ENCODE measurements at regions not wholly inside any gene's neighbourhood (a gene's known extent, or its start where the extent isn't known, plus 50 kb on each side); places are given as distances from the start of the nearest gene placed in this dataset.
A peak's percentile ranks its signal among the peaks of the same experiment; 100 is the strongest.

- Histone ChIP-seq H3K4me2 (ENCODE audit: low read depth, low read length) (no peak overlapping the region), H3K79me2 (ENCODE audit: insufficient read depth, low read length) (no peaks in the 10 kb centered on the region), H3K36me3 (replicated peaks in 1 of 2; ENCODE audit: control insufficient read depth in 1 of 2, insufficient read depth in 2 of 2, low read length in 2 of 2) (no peaks in the 10 kb centered on the region), H3K4me1 (ENCODE audit: insufficient read depth, low read length) (peaks cover 9% of the 10 kb centered on the region; the same call in 1 of the 2 replicates), H3K9ac (ENCODE audit: insufficient read depth, low read depth, low read length) (no peak overlapping the region), H2AFZ (ENCODE audit: low read length) (no peak overlapping the region), H3K4me3 (replicated peaks in 1 of 3; ENCODE audit: insufficient read depth in 1 of 3, low read depth in 2 of 3, low read length in 3 of 3) (no peak overlapping the region), H4K20me1 (ENCODE audit: insufficient read depth, low read length) (no peaks in the 10 kb centered on the region), H3K27me3 (ENCODE audit: control insufficient read depth in 1 of 2, insufficient read depth in 2 of 2, low read length in 2 of 2) (no peaks in the 10 kb centered on the region), H3K27ac (ENCODE audit: extremely low read length, insufficient read depth, low read length) (no peak overlapping the region), H3K9me3 (ENCODE audit: low read length) (peaks cover 23% of the 10 kb centered on the region)
- BruUV-seq (replicated peaks): no TSS peak
- no peak for ATAC-seq
- peak; percentile 8 for FAIRE-seq
- 3% methylated on average over 5 of the region's 5 CpGs for WGBS (ENCODE audit: low lambda C conversion rate)
- ChIA-PET CTCF (ENCODE audit: low intra/inter-chr PET ratio, low total read pairs) (no interaction called here), POLR2A (no interaction called here)
- in situ Hi-C loops (cut with HindIII; ENCODE audit: extremely low pct_ligation_motif_present, low pct_unique_long_range_greater_than_20kb): no loop called here
- no peak for DNase-seq (ENCODE audit: low spot score)
- intact Hi-C loops (cut with micrococcal nuclease; ENCODE audit: unreplicated experiment): no loop called here
- TF ChIP-seq CREM (IDR thresholded peaks at IDR 0.05) (no peak), CREM (CRISPR knock-in tag; IDR thresholded peaks at IDR 0.05) (no peak), ZKSCAN8 (CRISPR knock-in tag; IDR thresholded peaks at IDR 0.05; ENCODE audit: borderline replicate concordance) (no peak), TCF12 (IDR thresholded peaks at IDR 0.05) (no peak), TCF12 (CRISPR knock-in tag; IDR thresholded peaks at IDR 0.05) (no peak), FOXA1 (IDR thresholded peaks at IDR 0.05) (no peak), FOXA1 (CRISPR knock-in tag; IDR thresholded peaks at IDR 0.05) (peak; percentile 60), HOMEZ (CRISPR knock-in tag; IDR thresholded peaks at IDR 0.05; ENCODE audit: low read depth) (no peak), ZNF761 (CRISPR knock-in tag; conservative IDR thresholded peaks at IDR 0.05) (no peak), PBX2 (CRISPR knock-in tag; IDR thresholded peaks at IDR 0.05) (no peak), FOXA3 (CRISPR knock-in tag; IDR thresholded peaks at IDR 0.05) (peak; percentile 73), FOSL2 (CRISPR knock-in tag; IDR thresholded peaks at IDR 0.05) (peak; percentile 80), ZFP82 (CRISPR knock-in tag; IDR thresholded peaks at IDR 0.05; ENCODE audit: borderline replicate concordance) (no peak), PRDM15 (CRISPR knock-in tag; IDR thresholded peaks at IDR 0.05) (no peak), SMAD9 (CRISPR knock-in tag; IDR thresholded peaks at IDR 0.05) (no peak), GFI1 (CRISPR knock-in tag; IDR thresholded peaks at IDR 0.05; ENCODE audit: borderline replicate concordance) (no peak), ZNF557 (CRISPR knock-in tag; IDR thresholded peaks at IDR 0.05) (no peak), HDAC1 (CRISPR knock-in tag; IDR thresholded peaks at IDR 0.05) (no peak), PHF20 (CRISPR knock-in tag; IDR thresholded peaks at IDR 0.05) (no peak), CAMTA2 (CRISPR knock-in tag; IDR thresholded peaks at IDR 0.05; ENCODE audit: borderline replicate concordance) (no peak)
Observed at GRCh38 chr20:20920433-20920832, 185.7 kb downstream of the LINC00237 start.
